A549 (cell line): ENCODE measurements at regions not wholly inside any gene's neighbourhood (a gene's known extent, or its start where the extent isn't known, plus 50 kb on each side); places are given as distances from the start of the nearest gene placed in this dataset.

Source experiments
- ATAC-seq, 2 experiments: fragments of 200-7000 bp in 1 of 2; fragments of >200 bp in 1 of 2; cut with Nextera tagmentation in 1 of 2; cut with Tn5 transposase in 1 of 2; 3 replicates each; pipeline versions ENCODE4 v1.8.0 to v1.9.1; 2018 to 2020; ENCODE audit warnings: mild to moderate bottlenecking in 1 of 2, moderate library complexity in 1 of 2
- CTCF ChIA-PET: fragments of 300-600 bp; sonication (Branson Sonifier 250); formaldehyde crosslinking; extraction: SDS; loops from one replicate; lab custom pipeline; 2021; ENCODE audit warnings: antibody characterized with exemption, inconsistent platforms; lab: Yijun Ruan, JAX
- POLR2A ChIA-PET: fragments of 350-600 bp; formaldehyde crosslinking; extraction: SDS; loops from one replicate; lab custom pipeline; 2021; ENCODE audit warnings: antibody characterized with exemption, inconsistent platforms; lab: Yijun Ruan, JAX
- DNase-seq, 2 experiments: peaks; one replicate each; pipeline versions ENCODE4 v3.0.0 to v3.0.0-alpha.2; 2011 to 2016; ENCODE audit warnings: low read depth in 1 of 2, low spot score in 1 of 2
- FAIRE-seq: peaks from 2 replicates; lab custom pipeline; 2011; peaks lifted over from hg19 to GRCh38; lab: Jason Lieb, UNC
- H3K27ac ChIP-seq, 2 experiments: fragments of >200 bp; sonication (Bioruptor Twin); formaldehyde crosslinking; 3 replicates each; pipeline ENCODE4 v1.5.1; 2016 to 2017
- H3K4me1 ChIP-seq: fragments of >200 bp; sonication (Bioruptor Twin); formaldehyde crosslinking; 3 replicates; pipeline ENCODE4 v1.6.1; 2016
- H3K4me2 ChIP-seq: fragments of >200 bp; sonication (Bioruptor Twin); formaldehyde crosslinking; 3 replicates; pipeline ENCODE4 v1.6.1; 2016
- H3K4me3 ChIP-seq: fragments of >200 bp; sonication (Bioruptor Twin); formaldehyde crosslinking; 3 replicates; pipeline ENCODE4 v1.5.1; 2016
- H3K9me3 ChIP-seq: fragments of >200 bp; sonication (Bioruptor Twin); formaldehyde crosslinking; 3 replicates; pipeline ENCODE4 v1.6.1; 2016
- BCL3 ChIP-seq: fragments of >200 bp; sonication (Bioruptor Twin); formaldehyde crosslinking; IDR thresholded peaks from 3 replicates; pipeline ENCODE4 v1.6.1; 2016
- CEBPB ChIP-seq, 2 experiments: fragments of >200 bp in 1 of 2; sonication (Bioruptor Twin) in 1 of 2; formaldehyde crosslinking in 1 of 2; IDR thresholded peaks; 2 replicates each; pipeline ENCODE4 v1.6.1; 2012 to 2016
- CHD2 ChIP-seq: fragments of 150-350 bp; IDR thresholded peaks from 2 replicates; pipeline ENCODE4 v1.6.1; 2014; ENCODE audit warnings: low read length; ENCODE audit not compliant: partially characterized antibody
- CTCF ChIP-seq: fragments of >200 bp; sonication (Bioruptor Twin); formaldehyde crosslinking; IDR thresholded peaks from 3 replicates; pipeline ENCODE4 v1.5.1; 2016
- FOSB ChIP-seq: fragments of 250-450 bp; sonication (Bioruptor Pico); IDR thresholded peaks from 2 replicates; pipeline ENCODE4 v1.5.0; 2020; ENCODE audit warnings: mild to moderate bottlenecking, moderate library complexity
- FOXS1 ChIP-seq: fragments of 250-450 bp; sonication (Bioruptor Pico); IDR thresholded peaks from 2 replicates; pipeline ENCODE4 v1.5.0; 2020; ENCODE audit warnings: mild to moderate bottlenecking, moderate library complexity
- HDAC2 ChIP-seq: fragments of 200-600 bp; sonication (generic); IDR thresholded peaks from 2 replicates; pipeline ENCODE4 v1.6.1; 2016
- HES2 ChIP-seq: fragments of >200 bp; sonication (Bioruptor Twin); formaldehyde crosslinking; IDR thresholded peaks from 2 replicates; pipeline ENCODE4 v1.6.1; 2016
- HOXB5 ChIP-seq: fragments of 250-450 bp; sonication (Bioruptor Pico); IDR thresholded peaks from 2 replicates; pipeline ENCODE4 v1.5.0; 2020; ENCODE audit warnings: mild to moderate bottlenecking, moderate library complexity
- KDM1A ChIP-seq: fragments of 200-600 bp; sonication (generic); IDR thresholded peaks from 2 replicates; pipeline ENCODE4 v1.6.1; 2016; ENCODE audit warnings: low read depth, mild to moderate bottlenecking
- NPAS2 ChIP-seq: fragments of 250-450 bp; sonication (Bioruptor Pico); IDR thresholded peaks from 2 replicates; pipeline ENCODE4 v1.8.0; 2022; ENCODE audit warnings: mild to moderate bottlenecking, moderate library complexity, borderline replicate concordance
- NR3C1 ChIP-seq: fragments of >200 bp; sonication (Bioruptor Twin); formaldehyde crosslinking; IDR thresholded peaks from 3 replicates; pipeline ENCODE4 v1.6.1; 2017
- POLR2AphosphoS2 ChIP-seq: conservative IDR thresholded peaks from 2 replicates; pipeline ENCODE4 v1.6.1; 2012; ENCODE audit warnings: low read length, improper control_type of control experiment, inconsistent platforms
- RARB ChIP-seq: fragments of 250-450 bp; sonication (Bioruptor Pico); IDR thresholded peaks from 2 replicates; pipeline ENCODE4 v1.8.0; 2021; ENCODE audit warnings: mild to moderate bottlenecking, moderate library complexity
- RCOR1 ChIP-seq: fragments of 150-350 bp; IDR thresholded peaks from 2 replicates; pipeline ENCODE4 v1.6.1; 2014; ENCODE audit warnings: antibody characterized with exemption, low read length, low read depth
- REST ChIP-seq: fragments of 200-600 bp; sonication (generic); IDR thresholded peaks from 2 replicates; pipeline ENCODE4 v1.6.1; 2016; ENCODE audit warnings: antibody characterized with exemption, mild to moderate bottlenecking, moderate library complexity
- RFX5 ChIP-seq: fragments of 450-650 bp; IDR thresholded peaks from 2 replicates; pipeline ENCODE4 v1.7.1; 2014; ENCODE audit warnings: antibody characterized with exemption, mild to moderate bottlenecking, moderate library complexity
- SMC3 ChIP-seq: fragments of >200 bp; sonication (Bioruptor Twin); formaldehyde crosslinking; IDR thresholded peaks from 3 replicates; pipeline ENCODE4 v1.6.1; 2018; ENCODE audit warnings: inconsistent platforms
- TFCP2L1 ChIP-seq: fragments of 250-450 bp; sonication (Bioruptor Pico); IDR thresholded peaks from 2 replicates; pipeline ENCODE4 v1.5.0; 2021; ENCODE audit warnings: mild to moderate bottlenecking
- USF2 ChIP-seq: fragments of 450-650 bp; IDR thresholded peaks from 2 replicates; pipeline ENCODE4 v1.6.1; 2014; ENCODE audit warnings: antibody characterized with exemption
- WGBS: methylation state at CpG from one replicate; pipeline ENCODE4 v1.1.6; 2017; ENCODE audit errors: missing lambda C conversion rate; 5-methylcytosine and 5-hydroxymethylcytosine counted together

- 73% methylated on average over 8 of the region's 8 CpGs for WGBS
- H3K27ac ChIP-seq: no peak overlapping the region
- no peak for TF ChIP-seq CTCF
- TF ChIP-seq TFCP2L1 (CRISPR knock-in tag): no peak
- no peak for TF ChIP-seq HES2
- no peak for TF ChIP-seq SMC3
- no peak for TF ChIP-seq BCL3
These were observed 257.7 kb downstream of the RHOU start for GRCh38 chr1:228992907-228993535.

GRCh38 chr1:228994676-228995594, 259.7 kb downstream of the RHOU start:
- CTCF ChIA-PET: interaction anchor here (1.1 kb wide), 1 partner anchor 16 kb away, joined by 3 read pairs; no protein-coding TSS in a partner anchor
- FAIRE-seq: no peak
- Histone ChIP-seq H3K4me2 (no peak overlapping the region), H3K4me3 (no peak overlapping the region), H3K9me3 (no peaks in the 10 kb centered on the region), H3K4me1 (no peaks in the 10 kb centered on the region), H3K27ac (no peak overlapping the region)
- 75% methylated on average over 2 of the region's 2 CpGs for WGBS
- no peak for DNase-seq
- no peak for ATAC-seq
- TF ChIP-seq RARB (no peak), RFX5 (no peak), REST (no peak), TFCP2L1 (CRISPR knock-in tag) (no peak), POLR2AphosphoS2 (no peak), HDAC2 (no peak), FOXS1 (CRISPR knock-in tag) (no peak), HOXB5 (no peak), NPAS2 (CRISPR knock-in tag) (no peak), CEBPB (IDR thresholded peaks at IDR 0.05) (no peak), KDM1A (no peak), USF2 (no peak), CHD2 (no peak), FOSB (CRISPR knock-in tag) (no peak), RCOR1 (no peak), NR3C1 (no peak)
- POLR2A ChIA-PET: no interaction called here

More at GRCh38 chr1:228992907-228993535, 257.7 kb downstream of the RHOU start:
- FAIRE-seq (no peak), ATAC-seq (no peak), DNase-seq (no peak)
- H3K4me3 ChIP-seq: no peak overlapping the region
- H3K4me2 ChIP-seq: no peak overlapping the region
- ChIA-PET POLR2A (no interaction called here), CTCF (interaction anchor here (1.0 kb wide), 1 partner anchor 10 kb away, joined by 3 read pairs; no protein-coding TSS in a partner anchor)
- no peaks in the 10 kb centered on the region for H3K9me3 ChIP-seq
- no peaks in the 10 kb centered on the region for H3K4me1 ChIP-seq
